Transverse colon (tissue), 3 donors: ENCODE measurements at regions not wholly inside any gene's neighbourhood (a gene's known extent, or its start where the extent isn't known, plus 50 kb on each side); places are given as distances from the start of the nearest gene placed in this dataset.

ENCODE experiments used
- EP300 ChIP-seq: sonication (generic); formaldehyde crosslinking; IDR thresholded peaks from one replicate; pipeline ENCODE4 v1.6.1; 2017; ENCODE audit warnings: antibody characterized with exemption, low read depth
- TF ChIP-seq, protein P1 (sequence below), 5 experiments: fragments of 200-600 bp in 3 of 5; fragments of 450-650 bp in 2 of 5; sonication (generic) in 3 of 5; IDR thresholded peaks; 1 replicate in 2 of 5; 2 replicates in 3 of 5; pipeline ENCODE4 v1.5.1; 2016 to 2017; ENCODE audit warnings: antibody characterized with exemption in 5 of 5, inconsistent platforms in 3 of 5, mild to moderate bottlenecking in 2 of 5, moderate library complexity in 1 of 5

- no peak for TF ChIP-seq EP300
- TF ChIP-seq, protein P1, sequence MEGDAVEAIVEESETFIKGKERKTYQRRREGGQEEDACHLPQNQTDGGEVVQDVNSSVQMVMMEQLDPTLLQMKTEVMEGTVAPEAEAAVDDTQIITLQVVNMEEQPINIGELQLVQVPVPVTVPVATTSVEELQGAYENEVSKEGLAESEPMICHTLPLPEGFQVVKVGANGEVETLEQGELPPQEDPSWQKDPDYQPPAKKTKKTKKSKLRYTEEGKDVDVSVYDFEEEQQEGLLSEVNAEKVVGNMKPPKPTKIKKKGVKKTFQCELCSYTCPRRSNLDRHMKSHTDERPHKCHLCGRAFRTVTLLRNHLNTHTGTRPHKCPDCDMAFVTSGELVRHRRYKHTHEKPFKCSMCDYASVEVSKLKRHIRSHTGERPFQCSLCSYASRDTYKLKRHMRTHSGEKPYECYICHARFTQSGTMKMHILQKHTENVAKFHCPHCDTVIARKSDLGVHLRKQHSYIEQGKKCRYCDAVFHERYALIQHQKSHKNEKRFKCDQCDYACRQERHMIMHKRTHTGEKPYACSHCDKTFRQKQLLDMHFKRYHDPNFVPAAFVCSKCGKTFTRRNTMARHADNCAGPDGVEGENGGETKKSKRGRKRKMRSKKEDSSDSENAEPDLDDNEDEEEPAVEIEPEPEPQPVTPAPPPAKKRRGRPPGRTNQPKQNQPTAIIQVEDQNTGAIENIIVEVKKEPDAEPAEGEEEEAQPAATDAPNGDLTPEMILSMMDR (IDR thresholded peaks at IDR 0.05) = no peak
Measured at GRCh38 chr4:92231511-92231910, 72.3 kb upstream of the GRID2 start.
